OCI-LY7 (cell line): ENCODE measurements at regions not wholly inside any gene's neighbourhood (a gene's known extent, or its start where the extent isn't known, plus 50 kb on each side); places are given as distances from the start of the nearest gene placed in this dataset.

Source experiments
- BruUV-seq: library from RNA; stranded (reverse); fragments of 400-500 nt; replicated peaks from 2 replicates; lab custom pipeline; 2021; lab: Mats Ljungman, UMichigan
- CTCF ChIA-PET: fragments of 300-600 bp; sonication (Branson Sonifier 250); formaldehyde crosslinking; loops from one replicate; lab custom pipeline; 2022; ENCODE audit warnings: antibody characterized with exemption; ENCODE audit not compliant: unreplicated experiment; lab: Charles Lee
- POLR2A ChIA-PET: fragments of 300-600 bp; sonication (Branson Sonifier 250); formaldehyde crosslinking; loops from one replicate; lab custom pipeline; 2022; ENCODE audit warnings: antibody characterized with exemption; lab: Charles Lee
- DNase-seq: peaks from one replicate; pipeline ENCODE4 v3.0.0-alpha.2; 2015; ENCODE audit warnings: low spot score
- H2AFZ ChIP-seq: fragments of 200-600 bp; sonication (generic), shearing (Covaris generic); 2 replicates; pipeline ENCODE4 v1.6.1; 2014; ENCODE audit warnings: mild to moderate bottlenecking, antibody characterized with exemption, low read length, moderate library complexity
- H3K27ac ChIP-seq: fragments of 200-600 bp; sonication (generic); 2 replicates; pipeline ENCODE4 v1.5.1; 2014; ENCODE audit warnings: mixed run types, low read depth, mild to moderate bottlenecking, moderate library complexity, low read length, inconsistent platforms; ENCODE audit not compliant: poor library complexity, severe bottlenecking
- H3K36me3 ChIP-seq: fragments of 200-600 bp; sonication (generic); 2 replicates; pipeline ENCODE4 v1.6.1; 2014; ENCODE audit warnings: mild to moderate bottlenecking, antibody characterized with exemption, low read length, moderate library complexity, mixed read lengths; ENCODE audit not compliant: insufficient read depth
- H3K4me1 ChIP-seq: fragments of 200-600 bp; sonication (generic); 2 replicates; pipeline ENCODE4 v1.5.1; 2014; ENCODE audit warnings: mild to moderate bottlenecking, low read length; ENCODE audit not compliant: insufficient read depth, poor library complexity, severe bottlenecking
- H3K4me2 ChIP-seq: fragments of 200-600 bp; sonication (generic); 2 replicates; pipeline ENCODE4 v1.6.1; 2014; ENCODE audit warnings: mild to moderate bottlenecking, low read length
- H3K4me3 ChIP-seq: fragments of 200-600 bp; sonication (generic); 2 replicates; pipeline ENCODE4 v1.5.1; 2014; ENCODE audit warnings: mild to moderate bottlenecking, low read depth, low read length; ENCODE audit not compliant: poor library complexity, severe bottlenecking
- H3K79me2 ChIP-seq: fragments of 200-600 bp; sonication (generic); 2 replicates; pipeline ENCODE4 v1.6.1; 2016; ENCODE audit warnings: low read depth, mild to moderate bottlenecking, low read length, moderate library complexity, mixed read lengths; ENCODE audit not compliant: insufficient read depth
- H3K9me2 ChIP-seq: fragments of 200-600 bp; sonication (generic); 2 replicates; pipeline ENCODE4 v1.6.1; 2016; ENCODE audit warnings: mild to moderate bottlenecking, low read length, mixed read lengths; ENCODE audit not compliant: insufficient read depth
- H3K9me3 ChIP-seq: fragments of 200-600 bp; sonication (generic); 2 replicates; pipeline ENCODE4 v1.6.1; 2014; ENCODE audit warnings: mild to moderate bottlenecking, mixed run types, low read length, mixed read lengths
- H4K20me1 ChIP-seq: fragments of 200-600 bp; sonication (generic); 2 replicates; pipeline ENCODE4 v1.6.1; 2014; ENCODE audit warnings: mild to moderate bottlenecking, antibody characterized with exemption, low read length, moderate library complexity, mixed read lengths; ENCODE audit not compliant: insufficient read depth
- CTCF ChIP-seq: fragments of 200-600 bp; sonication (generic); conservative IDR thresholded peaks from 2 replicates; pipeline ENCODE4 v1.5.1; 2014; ENCODE audit warnings: mild to moderate bottlenecking, antibody characterized with exemption, low read length, moderate library complexity, mixed read lengths
- EZH2phosphoT487 ChIP-seq: fragments of 200-600 bp; sonication (generic); IDR thresholded peaks from 2 replicates; pipeline ENCODE4 v1.6.1; 2018; ENCODE audit warnings: low read depth, borderline replicate concordance, mild to moderate bottlenecking, mixed run types, antibody characterized with exemption, low read length, moderate library complexity, mixed read lengths
- intact Hi-C: fragments of 100-400 bp; cut with micrococcal nuclease; formaldehyde crosslinking; loops from one replicate; pipeline ENCODE4 v1.10.0; 2022; ENCODE audit not compliant: unreplicated experiment

DNA sequence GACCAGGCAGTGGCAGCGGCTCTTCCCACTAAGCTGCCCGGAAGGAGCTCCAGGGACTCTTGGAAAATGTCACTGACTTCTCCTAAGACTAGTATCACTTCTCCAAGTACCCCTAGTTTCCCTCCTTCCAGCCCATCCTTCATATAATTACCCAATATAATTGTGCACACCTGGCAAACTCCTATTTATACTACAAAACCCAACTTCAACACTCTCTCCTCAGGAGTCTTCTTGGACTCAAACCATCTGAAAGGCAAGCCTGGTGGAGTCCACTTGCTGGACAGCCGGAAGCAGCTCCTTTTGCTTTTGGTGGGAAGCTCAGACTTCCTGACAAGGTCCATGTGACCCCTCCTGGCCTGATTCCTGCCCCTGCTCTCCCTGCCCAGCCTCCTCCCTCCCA is 955.9 kb downstream of the TBC1D22A start:
- ChIA-PET CTCF (no interaction called here), POLR2A (no interaction called here)
- intact Hi-C loops: no loop called here

GRCh38 chr22:47716890-47717615 is 954.6 kb downstream of the TBC1D22A start:
- Histone ChIP-seq H3K27ac (no peak overlapping the region), H3K4me1 (no peaks in the 10 kb centered on the region), H3K9me3 (no peaks in the 10 kb centered on the region), H3K79me2 (no peaks in the 10 kb centered on the region), H3K4me3 (no peak overlapping the region), H3K4me2 (no peak overlapping the region), H3K36me3 (no peaks in the 10 kb centered on the region), H2AFZ (no peak overlapping the region), H4K20me1 (no peaks in the 10 kb centered on the region), H3K9me2 (no peaks in the 10 kb centered on the region)
- POLR2A ChIA-PET: no interaction called here
- no TSS peak for BruUV-seq
- TF ChIP-seq EZH2phosphoT487 (no peak), CTCF (no peak)
- no peak for DNase-seq
- CTCF ChIA-PET: no interaction called here
- intact Hi-C loops: no loop called here

More for the DNA sequence above, 955.9 kb downstream of the TBC1D22A start:
- H3K4me2 ChIP-seq: no peak overlapping the region
- no peaks in the 10 kb centered on the region for H3K4me1 ChIP-seq
- no peaks in the 10 kb centered on the region for H3K9me2 ChIP-seq
- H2AFZ ChIP-seq: no peak overlapping the region
- H3K79me2 ChIP-seq: no peaks in the 10 kb centered on the region
- H3K4me3 ChIP-seq: no peak overlapping the region
- no peak for TF ChIP-seq CTCF
- no peak for TF ChIP-seq EZH2phosphoT487
- no TSS peak for BruUV-seq
- no peaks in the 10 kb centered on the region for H3K36me3 ChIP-seq
- H3K27ac ChIP-seq: no peak overlapping the region
- DNase-seq: no peak
- H3K9me3 ChIP-seq: no peaks in the 10 kb centered on the region
- no peaks in the 10 kb centered on the region for H4K20me1 ChIP-seq

DNA sequence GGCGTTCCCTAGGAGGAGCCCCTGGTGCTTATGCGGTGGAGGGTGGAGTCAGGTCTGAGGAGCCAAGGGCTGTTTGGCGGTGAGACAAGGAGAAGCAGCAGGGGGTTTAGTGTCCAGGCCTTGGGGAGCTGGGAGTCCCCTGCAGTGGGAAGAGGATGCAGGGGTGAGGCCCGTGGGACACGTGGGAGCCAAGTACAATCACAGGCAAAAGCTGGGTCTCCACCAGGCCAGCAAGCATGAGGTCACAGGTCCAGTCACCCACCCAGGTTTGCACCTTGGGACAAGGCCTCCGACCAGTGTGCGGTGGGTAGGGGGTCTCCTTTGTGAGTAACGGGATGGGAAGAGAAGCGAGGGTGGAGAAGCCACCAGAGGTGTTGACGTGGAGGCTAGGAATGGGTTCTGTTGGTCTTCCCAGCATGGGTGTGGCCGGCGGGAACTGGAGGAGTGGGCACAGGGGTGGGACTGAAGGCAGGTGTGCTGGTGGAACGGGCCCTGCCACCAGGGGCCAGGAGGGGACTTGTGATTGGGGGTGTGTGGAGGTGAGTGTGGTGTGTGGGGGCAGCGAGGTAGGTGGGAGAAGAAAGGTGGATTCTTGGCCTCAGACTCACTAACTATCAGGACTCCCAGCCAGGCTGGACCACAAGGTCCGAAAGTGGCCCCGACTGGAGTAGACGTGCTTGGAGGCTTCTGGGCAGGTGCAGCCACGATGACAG is 953.6 kb downstream of the TBC1D22A start:
- POLR2A ChIA-PET: no interaction called here
- H3K9me3 ChIP-seq: no peaks in the 10 kb centered on the region
- H3K4me1 ChIP-seq: no peaks in the 10 kb centered on the region
- intact Hi-C loops: no loop called here
- CTCF ChIA-PET: no interaction called here
- DNase-seq: no peak
- no peak overlapping the region for H2AFZ ChIP-seq
- no peaks in the 10 kb centered on the region for H3K36me3 ChIP-seq
- no peaks in the 10 kb centered on the region for H4K20me1 ChIP-seq
- no peak for TF ChIP-seq CTCF
- TF ChIP-seq EZH2phosphoT487: no peak
- H3K9me2 ChIP-seq: no peaks in the 10 kb centered on the region
- H3K4me3 ChIP-seq: no peak overlapping the region
- H3K27ac ChIP-seq: no peak overlapping the region
- no peak overlapping the region for H3K4me2 ChIP-seq
- no peaks in the 10 kb centered on the region for H3K79me2 ChIP-seq
- no TSS peak for BruUV-seq
